D721Med (cell line): ENCODE measurements at regions not wholly inside any gene's neighbourhood (a gene's known extent, or its start where the extent isn't known, plus 50 kb on each side); places are given as distances from the start of the nearest gene placed in this dataset.

Experiments used
- DNase-seq: peaks from one replicate; pipeline ENCODE4 v3.0.0; 2011; ENCODE audit warnings: low spot score; ENCODE audit not compliant: insufficient read length
- FAIRE-seq: peaks from 2 replicates; lab custom pipeline; 2011; peaks lifted over from hg19 to GRCh38; lab: Jason Lieb, UNC
- TF ChIP-seq, protein P1 (sequence below): IDR thresholded peaks from 2 replicates; pipeline ENCODE4 v1.5.1; 2012; ENCODE audit warnings: mild to moderate bottlenecking, control low read depth; ENCODE audit not compliant: insufficient read depth; ENCODE audit errors: missing control alignments

GRCh38 chr6:91505199-91505598, 918.3 kb upstream of the MAP3K7 start:
- TF ChIP-seq, protein P1, sequence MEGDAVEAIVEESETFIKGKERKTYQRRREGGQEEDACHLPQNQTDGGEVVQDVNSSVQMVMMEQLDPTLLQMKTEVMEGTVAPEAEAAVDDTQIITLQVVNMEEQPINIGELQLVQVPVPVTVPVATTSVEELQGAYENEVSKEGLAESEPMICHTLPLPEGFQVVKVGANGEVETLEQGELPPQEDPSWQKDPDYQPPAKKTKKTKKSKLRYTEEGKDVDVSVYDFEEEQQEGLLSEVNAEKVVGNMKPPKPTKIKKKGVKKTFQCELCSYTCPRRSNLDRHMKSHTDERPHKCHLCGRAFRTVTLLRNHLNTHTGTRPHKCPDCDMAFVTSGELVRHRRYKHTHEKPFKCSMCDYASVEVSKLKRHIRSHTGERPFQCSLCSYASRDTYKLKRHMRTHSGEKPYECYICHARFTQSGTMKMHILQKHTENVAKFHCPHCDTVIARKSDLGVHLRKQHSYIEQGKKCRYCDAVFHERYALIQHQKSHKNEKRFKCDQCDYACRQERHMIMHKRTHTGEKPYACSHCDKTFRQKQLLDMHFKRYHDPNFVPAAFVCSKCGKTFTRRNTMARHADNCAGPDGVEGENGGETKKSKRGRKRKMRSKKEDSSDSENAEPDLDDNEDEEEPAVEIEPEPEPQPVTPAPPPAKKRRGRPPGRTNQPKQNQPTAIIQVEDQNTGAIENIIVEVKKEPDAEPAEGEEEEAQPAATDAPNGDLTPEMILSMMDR = no peak
- DNase-seq (no peak), FAIRE-seq (no peak)

GRCh38 chr6:91501930-91502329, 915.1 kb upstream of the MAP3K7 start:
- DNase-seq = no peak
- no peak for FAIRE-seq
- TF ChIP-seq, protein P1 = no peak

- TF ChIP-seq, protein P1 = no peak
- DNase-seq = no peak
- FAIRE-seq = no peak
Measured at GRCh38 chr6:91500689-91501303, 913.9 kb upstream of the MAP3K7 start.

- no peak for FAIRE-seq
- TF ChIP-seq, protein P1 = no peak
- DNase-seq = no peak
Measured at GRCh38 chr6:91498576-91498975, 911.7 kb upstream of the MAP3K7 start.

DNA sequence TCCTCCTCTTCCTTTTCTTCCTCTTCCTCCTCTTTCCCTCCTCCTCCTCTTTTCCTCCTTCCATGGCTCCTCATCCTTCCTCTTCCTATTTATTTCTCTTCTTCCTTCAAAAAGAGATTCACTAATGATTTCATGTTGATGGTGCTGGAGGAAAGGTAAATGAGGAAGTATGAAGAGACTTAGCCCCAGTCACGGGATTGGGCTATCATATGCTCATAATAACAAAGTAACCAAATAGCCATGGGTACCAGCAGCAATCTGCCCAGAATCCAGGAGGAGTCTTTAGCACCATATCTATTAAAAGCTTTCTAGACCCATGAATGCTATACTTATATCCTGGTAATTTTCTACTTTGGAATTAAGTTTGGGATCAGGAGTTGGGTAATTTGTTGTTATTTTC, 910.9 kb upstream of the MAP3K7 start:
- FAIRE-seq = no peak
- TF ChIP-seq, protein P1 = no peak

DNA sequence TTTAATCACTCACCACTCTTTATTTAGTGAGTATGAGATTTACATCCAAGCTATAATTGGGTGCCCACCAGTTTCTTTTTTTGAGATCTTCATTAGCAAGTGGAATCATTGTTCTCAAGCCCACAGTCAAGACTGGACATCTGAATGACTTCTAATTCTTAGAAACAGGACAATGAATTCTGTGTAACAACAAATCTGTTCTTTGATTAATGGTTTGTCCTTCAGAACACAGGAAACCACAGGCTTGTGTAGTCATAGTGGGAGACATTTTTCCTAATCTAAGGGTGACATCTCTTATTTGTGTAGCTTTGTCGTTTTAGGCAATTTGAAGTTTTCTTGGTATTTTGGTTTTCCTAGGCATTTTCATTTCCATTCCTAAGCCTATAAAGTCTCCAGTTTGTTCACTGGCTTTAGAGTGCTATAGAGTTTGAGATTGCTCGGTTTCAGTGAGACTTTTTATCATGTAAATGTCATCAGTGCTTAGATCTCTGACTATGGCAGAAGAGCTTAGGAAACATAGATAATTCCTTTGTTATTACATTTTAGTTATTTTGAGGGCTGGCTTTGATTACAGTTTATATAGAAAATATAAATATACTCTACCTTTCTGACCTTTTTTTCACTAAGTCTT, 903.9 kb upstream of the MAP3K7 start:
- DNase-seq (no peak), FAIRE-seq (no peak)

More for the DNA sequence above, 910.9 kb upstream of the MAP3K7 start:
- no peak for DNase-seq

More for the DNA sequence above, 903.9 kb upstream of the MAP3K7 start:
- TF ChIP-seq, protein P1 = no peak
